ENCODE measurements at regions not wholly inside any gene's neighbourhood (a gene's known extent, or its start where the extent isn't known, plus 50 kb on each side); places are given as distances from the start of the nearest gene placed in this dataset.

DNA sequence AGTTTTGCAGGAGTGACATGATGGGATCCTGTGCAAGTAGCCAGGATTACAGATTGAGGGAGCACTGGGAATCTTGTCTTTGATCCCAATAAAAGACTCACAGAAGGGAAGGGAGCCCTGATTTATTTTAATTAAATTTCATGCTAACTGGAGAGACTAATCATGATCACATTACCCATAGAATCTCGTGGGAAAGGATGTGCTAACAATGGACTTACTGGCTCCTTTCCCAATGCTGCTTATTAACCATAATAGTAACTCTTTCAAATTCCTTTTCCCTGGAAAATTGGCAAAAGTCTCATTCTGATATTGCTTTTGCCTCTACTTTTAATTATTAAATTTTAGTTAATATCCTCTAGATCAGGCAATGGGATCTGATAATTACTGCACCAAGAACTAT, 174.8 kb upstream of the AVPR1A start:
- TF ChIP-seq, protein P1, sequence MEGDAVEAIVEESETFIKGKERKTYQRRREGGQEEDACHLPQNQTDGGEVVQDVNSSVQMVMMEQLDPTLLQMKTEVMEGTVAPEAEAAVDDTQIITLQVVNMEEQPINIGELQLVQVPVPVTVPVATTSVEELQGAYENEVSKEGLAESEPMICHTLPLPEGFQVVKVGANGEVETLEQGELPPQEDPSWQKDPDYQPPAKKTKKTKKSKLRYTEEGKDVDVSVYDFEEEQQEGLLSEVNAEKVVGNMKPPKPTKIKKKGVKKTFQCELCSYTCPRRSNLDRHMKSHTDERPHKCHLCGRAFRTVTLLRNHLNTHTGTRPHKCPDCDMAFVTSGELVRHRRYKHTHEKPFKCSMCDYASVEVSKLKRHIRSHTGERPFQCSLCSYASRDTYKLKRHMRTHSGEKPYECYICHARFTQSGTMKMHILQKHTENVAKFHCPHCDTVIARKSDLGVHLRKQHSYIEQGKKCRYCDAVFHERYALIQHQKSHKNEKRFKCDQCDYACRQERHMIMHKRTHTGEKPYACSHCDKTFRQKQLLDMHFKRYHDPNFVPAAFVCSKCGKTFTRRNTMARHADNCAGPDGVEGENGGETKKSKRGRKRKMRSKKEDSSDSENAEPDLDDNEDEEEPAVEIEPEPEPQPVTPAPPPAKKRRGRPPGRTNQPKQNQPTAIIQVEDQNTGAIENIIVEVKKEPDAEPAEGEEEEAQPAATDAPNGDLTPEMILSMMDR (IDR thresholded peaks at IDR 0.05; ENCODE audit: control insufficient read depth, extremely low read depth, insufficient read depth) = no peak
- no peak overlapping the region for H3K4me3 ChIP-seq (ENCODE audit: low read depth, low read length)
- DNase-seq (ENCODE audit: low read depth) = no peak

DNA sequence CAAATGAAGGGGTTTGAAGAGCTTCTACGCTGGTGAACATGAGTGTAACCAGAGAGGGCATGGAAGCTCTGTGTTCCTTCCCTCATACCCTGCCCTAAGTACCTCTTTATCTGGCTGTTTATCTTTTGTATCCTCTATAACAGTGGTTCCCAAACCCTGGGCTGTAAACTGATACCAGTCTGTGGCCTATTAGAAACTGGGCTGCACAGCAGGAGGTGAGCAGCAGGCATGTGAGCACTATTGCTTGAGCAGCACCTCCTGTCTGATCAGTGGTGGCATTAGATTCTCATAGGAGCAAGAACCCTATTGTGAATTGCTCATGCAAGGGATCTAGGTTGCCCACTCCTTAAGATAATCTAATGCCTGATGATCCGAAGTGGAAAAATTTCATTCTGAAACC, 172.9 kb upstream of the AVPR1A start:
- no peak overlapping the region for H3K4me3 ChIP-seq (ENCODE audit: low read depth, low read length)
- TF ChIP-seq, protein P1 (IDR thresholded peaks at IDR 0.05; ENCODE audit: control insufficient read depth, extremely low read depth, insufficient read depth) = no peak
- no peak for DNase-seq (ENCODE audit: low read depth)

DNA sequence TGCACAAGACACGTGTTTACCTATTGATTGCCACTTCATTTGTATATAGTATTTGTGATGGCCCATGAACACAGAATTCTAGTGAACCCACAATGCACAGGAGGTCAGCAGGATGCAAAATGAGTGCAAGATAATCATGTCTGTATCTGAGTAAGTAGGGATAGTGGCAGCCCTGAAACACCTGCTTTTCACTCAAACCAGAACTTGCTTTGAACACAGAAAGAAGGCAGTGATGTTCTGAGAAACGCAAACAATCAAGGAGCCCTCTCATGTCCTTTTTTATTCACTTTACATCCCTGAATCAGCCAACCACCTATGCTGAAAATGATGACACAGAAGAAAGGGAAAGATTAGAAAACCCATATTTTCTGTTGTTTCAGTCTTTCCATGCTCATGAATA, 170.4 kb upstream of the AVPR1A start:
- no peak overlapping the region for H3K4me3 ChIP-seq (ENCODE audit: low read depth, low read length)
- TF ChIP-seq, protein P1 (IDR thresholded peaks at IDR 0.05; ENCODE audit: control insufficient read depth, extremely low read depth, insufficient read depth) = no peak
- no peak for DNase-seq (ENCODE audit: low read depth)

DNA sequence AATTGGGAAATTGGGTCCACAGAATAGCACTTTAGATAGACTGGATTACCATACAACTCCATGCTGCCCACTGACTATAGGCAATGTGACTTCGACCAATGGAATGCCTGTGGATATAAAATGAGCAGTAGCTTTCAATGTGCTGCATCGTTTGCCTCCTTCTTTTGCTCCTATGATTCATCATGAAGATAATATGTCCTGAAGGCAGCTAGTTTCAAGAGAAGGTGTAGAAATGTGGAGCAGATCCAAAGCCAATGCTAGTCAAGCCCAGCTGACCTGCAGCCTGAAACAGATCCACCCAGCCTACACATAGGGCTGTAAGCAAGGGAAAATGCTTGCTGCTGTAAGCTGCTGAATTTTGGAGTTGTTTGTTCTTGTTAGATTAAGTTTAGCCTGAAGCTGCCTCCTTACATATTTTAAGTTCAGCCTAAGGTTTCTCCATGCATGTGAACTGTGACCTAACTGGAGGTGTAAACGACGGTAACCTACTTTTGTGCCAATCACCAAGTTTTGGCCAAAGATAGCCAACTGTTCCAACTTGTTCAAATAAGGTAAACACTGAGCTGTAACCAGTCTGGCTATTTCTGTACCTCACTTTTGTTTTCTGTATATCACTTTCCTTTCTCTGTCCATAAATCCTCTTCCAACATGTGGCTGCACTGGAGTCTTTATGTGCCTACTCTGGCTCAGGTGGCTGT, 169.1 kb upstream of the AVPR1A start:
- TF ChIP-seq, protein P1 (IDR thresholded peaks at IDR 0.05; ENCODE audit: control insufficient read depth, extremely low read depth, insufficient read depth) = no peak
- no peak for DNase-seq (ENCODE audit: low read depth)
- H3K4me3 ChIP-seq (ENCODE audit: low read depth, low read length) = no peak overlapping the region

DNA sequence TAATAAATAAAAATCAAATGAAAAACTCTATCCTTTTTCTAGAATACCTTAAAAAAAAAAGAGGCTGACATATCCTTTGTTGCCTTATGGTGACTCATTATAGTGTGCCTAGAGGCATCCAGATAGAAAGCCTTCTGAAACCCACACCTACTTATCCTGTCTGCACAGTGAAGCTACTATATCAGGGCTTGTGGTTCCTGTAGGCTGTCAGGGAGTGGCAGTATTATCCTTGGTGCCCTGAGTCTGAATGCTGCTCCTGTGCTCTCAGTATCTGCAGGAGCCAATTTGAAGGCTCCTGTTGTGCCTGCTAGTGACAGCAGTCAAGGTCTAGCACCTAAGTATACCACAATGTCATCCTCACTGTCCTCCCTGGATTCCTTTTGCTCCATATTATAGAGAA, 168.4 kb upstream of the AVPR1A start:
- H3K4me3 ChIP-seq (ENCODE audit: low read depth, low read length) = no peak overlapping the region
- TF ChIP-seq, protein P1 (IDR thresholded peaks at IDR 0.05; ENCODE audit: control insufficient read depth, extremely low read depth, insufficient read depth) = peak; percentile 13; the same call in 1 of the 2 replicates
- no peak for DNase-seq (ENCODE audit: low read depth)

DNA sequence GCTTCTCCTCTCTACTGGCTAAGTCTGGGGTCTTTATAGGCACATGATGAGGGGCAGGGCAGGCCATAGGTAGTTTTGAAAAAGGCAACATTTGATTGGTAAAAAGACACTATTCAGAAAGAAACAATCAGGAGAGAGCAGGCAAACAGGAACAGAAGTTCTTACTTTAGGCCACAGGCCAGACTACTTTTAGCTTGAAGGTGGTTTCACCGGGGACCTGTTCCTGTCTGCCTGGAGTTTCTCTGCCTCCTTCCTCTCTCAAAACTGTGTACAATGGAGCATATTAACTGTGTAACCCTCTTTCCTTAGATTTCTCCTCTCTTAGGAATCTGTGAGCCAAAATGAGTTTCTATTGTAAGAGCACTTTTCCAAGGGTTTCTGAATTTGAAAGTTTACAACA, 167.9 kb upstream of the AVPR1A start:
- no peak overlapping the region for H3K4me3 ChIP-seq (ENCODE audit: low read depth, low read length)
- no peak for DNase-seq (ENCODE audit: low read depth)
- TF ChIP-seq, protein P1 (IDR thresholded peaks at IDR 0.05; ENCODE audit: control insufficient read depth, extremely low read depth, insufficient read depth) = no peak

DNA sequence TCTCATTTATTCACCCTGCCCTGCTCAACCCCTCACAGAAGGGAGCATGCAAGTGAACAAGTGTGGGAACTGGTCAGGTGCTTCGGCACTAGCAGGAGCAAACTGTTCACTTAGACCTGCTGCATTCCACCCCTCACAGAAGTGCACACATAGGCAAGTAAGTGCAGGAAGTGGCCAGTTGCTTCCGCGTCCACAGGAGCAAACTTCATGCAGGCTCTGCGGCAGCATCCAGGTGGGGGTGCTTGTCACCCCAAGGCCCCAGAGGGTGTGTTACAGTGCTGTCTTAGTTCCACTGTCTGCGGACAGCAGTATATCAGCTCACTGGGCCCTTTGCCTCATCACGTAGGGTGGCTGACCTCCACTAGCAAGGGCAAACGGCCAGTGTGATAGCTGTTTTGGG, 167.3 kb upstream of the AVPR1A start:
- no peak for DNase-seq (ENCODE audit: low read depth)
- H3K4me3 ChIP-seq (ENCODE audit: low read depth, low read length) = no peak overlapping the region
- TF ChIP-seq, protein P1 (IDR thresholded peaks at IDR 0.05; ENCODE audit: control insufficient read depth, extremely low read depth, insufficient read depth) = no peak
